HG02852 (cell line): ENCODE measurements at regions not wholly inside any gene's neighbourhood (a gene's known extent, or its start where the extent isn't known, plus 50 kb on each side); places are given as distances from the start of the nearest gene placed in this dataset.
"Not testable (repeated sequence)": the region's sequence is repeated elsewhere in the genome, so short reads cannot be mapped to it uniquely, and the experiment has no call there.

Experiments used
- ATAC-seq: cut with Tn5 transposase; IDR thresholded peaks from one replicate; pipeline ENCODE4 v1.9.1; 2021; ENCODE audit warnings: mild to moderate bottlenecking, moderate library complexity; ENCODE audit not compliant: unreplicated experiment

DNA sequence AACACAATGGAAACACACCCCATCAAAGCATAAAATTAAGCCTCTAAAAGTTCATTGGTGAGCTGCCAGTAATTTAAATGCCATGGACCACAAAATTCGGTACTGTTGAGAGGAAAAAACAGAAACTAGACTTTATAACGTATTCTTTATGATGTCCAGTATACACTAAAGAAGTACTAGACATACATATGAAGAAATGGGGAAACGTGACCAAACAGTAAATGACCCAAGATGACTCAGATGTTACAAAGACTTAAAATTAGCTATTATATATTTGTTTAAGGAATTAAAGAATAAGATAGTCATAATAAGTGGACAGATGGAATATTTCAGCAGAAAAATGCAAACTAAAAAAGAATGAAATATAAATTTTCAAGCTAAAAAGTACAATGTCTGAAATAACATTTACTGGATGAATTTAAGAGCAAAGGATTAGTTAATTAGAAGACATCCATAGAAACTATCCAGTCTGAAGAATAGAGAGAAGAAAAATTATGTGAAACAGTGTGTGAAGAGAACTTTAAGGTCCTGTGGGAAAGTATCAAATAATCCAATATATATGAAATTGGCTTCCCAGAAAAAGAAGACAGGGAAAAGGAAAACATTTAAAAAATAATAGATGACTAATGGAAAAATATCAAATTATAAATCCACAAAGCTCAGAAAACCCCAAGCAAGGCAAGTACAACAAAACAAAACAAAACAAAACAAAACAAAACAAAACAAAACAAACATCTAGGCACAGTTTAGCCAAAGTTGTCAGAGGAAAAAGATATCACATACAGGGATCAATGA, 69.4 kb downstream of the SAMD9 start:
- ATAC-seq = no peak

DNA sequence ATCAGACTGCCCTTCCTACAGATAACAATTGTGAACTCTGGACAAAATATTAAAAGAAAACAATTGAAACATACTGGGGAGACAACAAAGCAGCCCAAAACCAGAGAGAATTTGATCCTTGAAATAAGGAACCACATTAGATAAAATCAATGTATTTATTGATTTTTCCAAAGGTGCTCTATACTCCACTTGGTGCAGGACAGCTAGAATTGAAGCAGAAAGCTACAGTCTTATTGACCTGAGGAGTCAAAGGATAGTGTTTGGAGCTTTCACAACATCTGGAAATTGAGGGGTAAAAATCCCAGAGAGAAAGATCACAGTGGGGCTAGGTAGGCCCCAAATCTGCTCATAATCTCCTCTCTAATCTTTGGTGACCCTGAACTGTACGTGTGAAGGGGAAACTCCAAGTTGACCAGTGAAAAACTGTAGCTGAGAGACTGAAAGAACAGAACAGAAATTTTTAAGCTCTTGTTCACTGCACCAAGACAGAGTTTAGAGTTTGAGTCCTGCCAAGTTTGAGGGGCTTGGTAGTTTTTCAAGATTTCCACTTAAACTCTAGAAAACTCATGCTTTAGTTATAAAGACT, 70.2 kb downstream of the SAMD9 start:
- peak; percentile 71 for ATAC-seq

DNA sequence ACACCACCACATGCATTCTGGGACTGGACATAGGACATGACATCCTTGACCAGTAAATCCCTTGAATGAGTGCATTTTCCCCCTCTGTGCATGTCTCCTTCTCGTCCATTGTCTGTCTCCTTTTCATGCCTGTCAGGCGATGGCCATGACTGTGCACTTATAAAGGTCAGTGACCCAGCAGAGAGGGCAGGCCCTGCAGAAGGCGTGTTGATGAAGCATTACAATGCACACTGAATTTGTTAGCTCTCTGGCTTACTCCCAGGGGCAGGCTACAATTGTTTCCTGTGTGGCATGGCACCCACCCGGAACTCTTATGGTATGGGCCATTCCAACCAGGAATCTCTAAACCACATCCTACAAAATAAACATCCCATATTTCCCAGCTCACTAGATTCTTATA, 71.1 kb downstream of the SAMD9 start:
- no peak for ATAC-seq

DNA sequence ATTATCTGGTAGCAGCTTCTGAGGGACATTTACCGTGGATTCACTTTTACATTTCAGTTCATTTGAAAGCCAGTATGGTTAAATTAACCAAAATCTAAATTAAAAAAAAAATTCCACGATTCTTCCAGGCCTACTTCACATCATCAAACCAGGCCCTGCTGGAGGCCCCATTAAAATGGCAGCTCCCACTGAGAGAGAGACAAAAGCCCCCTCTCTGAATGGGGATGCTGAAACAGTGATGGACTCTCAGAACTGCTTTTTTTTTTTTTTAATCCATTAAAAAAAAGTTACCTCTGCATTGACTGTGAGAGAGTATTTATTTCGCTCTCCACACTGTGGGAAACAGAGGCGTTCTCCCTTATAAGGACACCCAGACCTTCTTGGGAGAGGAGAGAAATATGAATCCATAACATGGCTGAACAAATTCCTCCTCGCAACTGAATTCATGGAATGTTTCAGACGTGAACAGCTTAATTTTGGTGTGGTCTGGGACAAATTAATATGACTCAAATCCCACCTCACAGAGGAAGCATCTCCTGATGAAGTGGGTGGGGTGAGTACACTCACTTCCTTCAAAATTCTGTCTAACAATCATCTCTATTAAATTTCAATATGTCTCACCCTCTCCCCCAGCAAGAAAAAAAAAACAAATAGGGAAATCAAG, 73.5 kb downstream of the SAMD9 start:
- ATAC-seq = no peak

DNA sequence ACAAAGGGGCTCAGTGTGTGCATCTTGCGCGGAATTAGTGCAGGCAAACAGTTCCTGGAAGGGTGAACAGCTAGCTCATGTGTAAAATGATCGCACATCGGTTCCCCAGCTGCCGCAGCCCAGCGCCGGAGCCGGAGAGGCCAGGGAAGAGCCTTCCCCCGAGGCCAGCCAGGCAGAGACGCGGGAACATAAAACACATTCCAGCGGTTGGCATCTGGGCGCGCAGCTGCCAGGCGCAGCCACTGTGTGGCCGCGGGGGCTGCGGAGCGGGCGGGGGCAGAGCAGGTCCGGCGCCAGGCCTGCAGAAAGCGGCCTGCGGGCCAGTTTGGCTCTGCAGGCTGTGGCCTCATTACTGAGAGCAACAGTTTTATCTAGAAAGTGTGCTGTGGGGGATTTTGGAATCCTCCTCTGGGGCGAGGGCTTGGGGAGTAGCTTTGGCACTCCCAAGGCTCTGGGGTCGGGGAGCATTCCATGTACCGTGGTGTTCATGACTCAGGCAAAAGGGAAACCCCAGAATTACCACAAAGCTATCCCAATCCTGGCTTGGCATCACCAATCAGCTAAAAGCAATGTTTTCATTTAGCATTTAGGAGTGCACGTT, 74.3 kb downstream of the SAMD9 start:
- no peak for ATAC-seq

DNA sequence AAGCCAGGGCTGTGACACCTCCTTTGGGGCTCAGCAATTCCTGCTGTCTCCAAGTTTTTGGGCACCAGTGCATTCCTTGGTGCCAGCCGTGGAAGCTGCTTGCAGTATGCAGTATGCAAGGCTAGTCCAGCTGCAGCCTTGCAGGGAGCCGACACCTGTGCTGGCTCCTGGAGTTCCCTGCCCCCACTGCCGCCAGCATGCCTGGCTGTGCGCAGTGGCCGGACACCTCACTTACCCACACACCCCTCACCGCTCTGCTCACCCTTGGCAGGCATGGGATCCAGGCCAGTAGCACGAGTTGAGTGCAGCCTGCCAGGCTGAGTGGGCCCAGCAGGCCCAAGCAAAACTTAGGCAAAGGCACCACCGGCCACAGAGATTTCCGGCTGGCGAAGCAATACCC, 77.4 kb downstream of the SAMD9 start:
- no peak for ATAC-seq

DNA sequence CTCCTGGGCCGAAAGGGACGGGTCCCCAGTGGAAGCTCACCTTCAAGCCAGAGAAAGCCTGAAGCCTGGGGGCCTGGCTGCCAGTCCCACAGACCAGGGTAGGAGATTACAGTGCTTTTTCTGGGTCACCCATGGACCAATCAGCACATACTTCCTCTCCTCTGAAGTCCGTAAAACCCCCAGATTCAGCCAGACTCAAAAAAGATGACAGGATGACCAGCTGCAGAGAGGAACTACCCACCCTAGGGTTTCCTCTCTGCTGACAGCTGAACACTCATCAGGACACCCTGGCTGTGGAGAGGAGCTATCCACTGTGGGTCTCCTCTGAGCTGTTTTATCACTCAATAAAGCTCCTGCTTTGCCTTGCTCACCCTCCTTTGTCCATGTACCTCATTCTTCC, 78.0 kb downstream of the SAMD9 start:
- no peak for ATAC-seq

DNA sequence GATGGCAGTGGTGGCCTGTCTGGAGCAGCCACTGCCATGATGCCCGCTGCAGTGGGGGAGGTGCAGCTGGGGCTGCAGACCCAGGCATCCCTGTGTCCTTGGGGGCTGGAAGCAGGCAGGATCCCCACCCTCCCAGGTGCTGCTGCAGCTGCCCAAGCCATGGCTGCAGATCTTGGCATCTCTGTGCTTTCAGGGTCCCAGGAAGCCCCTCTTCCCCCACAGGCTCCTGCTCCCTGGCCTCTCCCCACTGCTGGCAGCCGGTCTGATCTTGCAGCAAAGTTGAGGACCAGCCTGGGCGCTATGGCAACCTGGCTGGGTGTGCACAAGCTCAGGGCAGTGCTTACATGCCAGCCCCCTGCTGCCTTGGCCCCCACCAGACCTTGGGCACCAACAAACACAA, 78.5 kb downstream of the SAMD9 start:
- no peak for ATAC-seq

DNA sequence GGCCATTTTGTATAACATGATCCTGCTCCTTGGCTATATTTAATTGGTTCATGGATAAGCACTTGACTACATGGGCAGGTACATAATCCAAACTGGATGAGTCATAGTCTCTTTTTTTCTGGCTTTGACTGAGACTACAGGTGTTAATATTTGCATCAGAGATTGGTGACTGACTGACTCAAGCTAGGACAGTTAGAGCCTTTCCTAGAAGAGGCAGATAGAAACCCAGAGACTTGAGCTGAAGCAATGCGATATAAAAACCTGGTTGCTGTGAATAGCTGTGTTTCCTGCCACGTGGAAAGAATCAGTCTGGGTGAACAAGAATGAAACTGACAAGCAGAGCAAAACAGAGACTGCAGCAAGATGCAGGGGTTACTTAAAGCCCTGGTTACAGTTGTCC, 81.0 kb downstream of the SAMD9 start:
- ATAC-seq = peak; percentile 94

DNA sequence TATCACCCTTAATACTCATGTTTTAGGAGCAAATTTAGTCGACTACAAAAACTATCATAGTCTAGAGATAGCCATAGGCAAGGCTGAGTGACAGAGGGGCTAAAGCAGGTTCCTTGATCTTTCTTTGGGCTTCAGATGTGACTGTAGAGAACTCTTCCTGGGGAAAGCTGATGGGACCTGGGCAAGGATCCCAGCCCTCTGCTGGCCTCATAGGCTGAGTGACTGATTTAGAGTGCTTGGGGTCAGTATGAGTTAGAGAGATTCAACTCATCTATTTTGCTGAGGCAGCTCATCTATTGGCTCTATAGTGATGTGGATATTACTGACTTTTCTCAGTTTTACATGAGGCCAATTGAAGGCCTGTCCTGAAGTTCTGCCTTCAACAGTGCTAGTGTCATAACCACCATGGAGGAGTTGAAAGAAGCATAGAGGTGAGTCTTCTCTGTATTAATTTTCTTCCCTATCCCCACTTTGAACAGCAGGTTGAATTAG, 81.6 kb downstream of the SAMD9 start:
- no peak for ATAC-seq

DNA sequence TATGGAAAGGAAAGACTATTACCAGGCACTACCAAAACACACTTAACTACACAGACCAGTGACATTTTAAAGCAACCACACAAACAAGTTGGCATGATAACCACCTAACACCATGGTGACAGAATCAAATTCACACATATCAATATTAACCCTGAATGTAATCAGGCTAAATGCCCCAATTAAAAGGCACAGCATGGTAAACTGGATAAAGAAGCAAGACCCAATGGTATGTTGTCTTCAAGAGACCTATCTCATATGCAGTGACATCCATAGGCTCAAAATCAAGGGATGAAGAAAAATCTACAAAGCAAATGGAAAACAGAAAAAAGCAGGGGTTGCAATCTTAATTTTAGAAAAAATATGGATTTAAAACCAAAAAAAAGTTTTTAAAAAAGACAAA, 86.0 kb downstream of the SAMD9 start:
- no peak for ATAC-seq

DNA sequence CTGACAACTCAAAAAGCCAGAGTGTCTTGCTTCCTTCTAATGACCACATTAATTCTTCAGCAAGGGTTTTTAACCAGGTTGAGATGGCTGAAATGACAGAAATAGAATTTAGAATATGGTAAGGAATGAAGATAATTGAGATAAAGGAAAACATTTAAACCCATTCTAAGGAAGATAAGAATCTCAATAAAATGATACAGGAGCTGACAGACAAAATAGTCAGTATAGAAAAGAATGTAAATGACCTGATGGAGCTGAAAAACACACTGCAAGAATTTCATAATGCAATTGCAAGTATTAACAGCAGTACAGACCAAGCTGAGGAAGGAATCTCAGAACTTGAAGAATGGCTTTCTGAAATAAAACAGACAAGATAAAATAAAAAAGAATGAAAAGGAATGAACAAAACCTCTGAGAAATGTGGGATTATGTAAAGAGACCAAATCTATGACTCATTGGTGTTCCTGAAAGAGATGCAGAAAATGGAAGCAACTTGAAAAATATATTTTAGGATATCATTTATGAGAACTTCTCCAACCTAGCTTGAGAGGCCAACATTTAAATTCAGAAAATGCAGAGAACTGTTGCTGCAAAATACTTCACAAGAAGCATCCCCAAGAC, 87.1 kb downstream of the SAMD9 start:
- ATAC-seq = no peak

DNA sequence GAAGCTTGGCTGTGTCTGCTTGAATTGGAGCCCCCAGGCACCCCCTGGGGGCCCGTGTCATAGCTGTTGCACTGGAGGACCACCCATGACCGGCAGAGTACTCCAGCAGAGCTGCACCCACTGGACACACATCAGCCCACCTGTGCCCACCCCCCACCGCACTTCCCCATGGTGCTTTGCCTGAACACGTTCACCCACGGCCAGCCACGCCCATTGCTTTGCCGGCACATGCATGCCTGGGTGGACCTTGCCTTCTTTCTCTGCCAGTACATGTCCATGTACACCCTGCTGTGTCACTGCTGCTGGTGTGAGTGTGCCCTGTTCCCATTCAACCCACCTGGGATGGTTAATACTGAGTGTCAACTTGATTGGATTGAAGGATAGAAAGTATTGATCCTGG, 88.7 kb downstream of the SAMD9 start:
- ATAC-seq = no peak

DNA sequence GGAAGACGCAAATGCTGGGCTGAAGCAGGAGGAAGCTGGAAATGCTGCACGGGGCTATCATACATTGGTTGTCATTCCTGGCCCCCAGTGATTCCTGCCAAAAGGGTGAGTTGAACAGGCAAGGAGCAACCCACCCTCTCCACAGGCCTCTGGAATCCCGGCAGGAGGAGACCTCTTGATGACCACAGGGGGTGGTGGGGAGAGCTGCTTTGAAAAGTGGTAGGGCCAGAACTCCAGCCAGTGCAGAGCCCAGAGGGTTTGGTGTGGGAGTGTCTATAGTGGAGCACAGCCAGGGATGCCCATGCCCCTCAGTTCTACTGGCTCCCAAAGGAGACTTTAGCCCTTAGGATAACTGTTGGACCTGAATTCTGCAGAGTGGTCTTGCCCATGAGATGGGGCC, 89.2 kb downstream of the SAMD9 start:
- no peak for ATAC-seq

DNA sequence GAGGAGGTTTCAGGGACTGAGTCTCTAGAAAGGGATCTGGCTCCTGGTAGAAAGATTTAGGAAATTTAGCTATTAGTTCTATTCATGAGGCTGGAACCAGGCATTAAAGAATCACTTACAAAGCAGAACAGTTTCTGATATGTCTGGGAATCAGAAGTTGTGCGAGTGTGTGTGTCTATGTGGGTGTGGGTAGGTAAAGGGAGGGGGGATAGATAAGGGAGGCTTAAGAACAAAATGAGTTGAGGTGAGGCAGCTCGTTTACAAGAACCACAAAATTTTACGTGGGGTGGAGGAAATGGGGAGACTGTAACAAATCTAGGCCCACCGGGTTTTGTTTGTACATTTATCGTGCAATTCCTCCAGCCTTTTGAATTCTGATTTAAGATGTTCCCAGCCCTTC, 90.7 kb downstream of the SAMD9 start:
- ATAC-seq = no peak

DNA sequence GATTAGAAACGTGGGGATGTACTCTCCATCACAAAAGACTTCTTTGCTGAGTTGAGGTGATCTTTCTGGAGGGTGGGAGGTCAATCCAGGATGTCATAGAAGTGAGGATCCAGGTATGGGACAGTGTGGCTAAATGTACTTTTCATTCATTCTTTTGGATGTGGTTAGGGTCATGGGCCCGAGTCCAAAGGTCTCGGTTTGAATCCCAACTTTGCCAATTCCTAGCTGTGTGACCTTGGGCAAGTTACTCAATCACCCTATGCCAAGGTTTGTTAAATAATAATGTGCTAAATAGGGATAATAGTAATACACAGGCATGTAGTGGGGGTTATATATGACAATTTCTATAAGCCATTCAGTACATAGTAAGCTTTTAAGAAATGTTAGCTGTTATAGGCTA, 91.4 kb downstream of the SAMD9 start:
- ATAC-seq = no peak

DNA sequence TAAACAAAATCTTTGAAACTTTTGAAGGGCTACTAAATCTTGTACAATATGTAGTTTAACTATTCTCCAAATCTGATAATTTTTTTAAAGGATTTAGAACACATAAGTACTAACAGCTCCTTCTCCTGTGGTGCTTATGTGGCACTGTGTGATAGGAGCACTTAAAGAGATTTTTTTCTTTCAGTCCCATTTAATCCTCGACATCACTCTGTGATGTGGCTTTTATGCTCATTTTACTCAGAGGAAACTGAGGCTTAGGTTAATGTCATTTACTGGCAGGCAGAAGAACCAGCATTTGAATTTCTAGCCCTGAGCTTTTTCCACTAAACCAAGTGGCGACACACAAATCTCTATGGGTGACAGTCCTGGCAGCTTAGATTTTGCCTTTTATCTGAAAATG, 92.4 kb downstream of the SAMD9 start:
- no peak for ATAC-seq

DNA sequence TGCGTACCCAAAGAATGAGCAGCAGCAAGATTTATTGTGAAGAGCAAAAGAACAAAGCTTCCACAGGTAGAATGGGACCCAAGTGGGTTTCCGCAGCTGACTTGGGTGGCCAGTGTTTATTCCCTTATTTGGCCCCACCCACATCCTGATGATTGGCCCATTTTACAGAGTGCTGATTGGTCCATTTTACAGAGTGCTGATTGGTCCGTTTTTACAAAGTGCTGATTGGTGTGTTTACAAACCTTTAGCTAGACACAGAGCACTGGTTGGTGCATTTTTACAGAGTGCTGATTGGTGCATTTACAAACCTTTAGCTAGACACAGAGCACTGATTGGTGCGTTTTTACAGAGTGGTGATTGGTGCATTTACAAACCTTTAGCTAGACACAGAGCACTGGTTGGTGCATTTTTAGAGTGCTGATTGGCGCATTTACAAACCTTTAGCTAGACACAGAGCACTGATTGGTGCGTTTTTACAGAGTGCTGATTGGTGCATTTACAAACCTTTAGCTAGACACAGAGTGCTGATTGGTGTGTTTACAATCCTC, 94.8 kb downstream of the SAMD9 start:
- not testable (repeated sequence) for ATAC-seq

DNA sequence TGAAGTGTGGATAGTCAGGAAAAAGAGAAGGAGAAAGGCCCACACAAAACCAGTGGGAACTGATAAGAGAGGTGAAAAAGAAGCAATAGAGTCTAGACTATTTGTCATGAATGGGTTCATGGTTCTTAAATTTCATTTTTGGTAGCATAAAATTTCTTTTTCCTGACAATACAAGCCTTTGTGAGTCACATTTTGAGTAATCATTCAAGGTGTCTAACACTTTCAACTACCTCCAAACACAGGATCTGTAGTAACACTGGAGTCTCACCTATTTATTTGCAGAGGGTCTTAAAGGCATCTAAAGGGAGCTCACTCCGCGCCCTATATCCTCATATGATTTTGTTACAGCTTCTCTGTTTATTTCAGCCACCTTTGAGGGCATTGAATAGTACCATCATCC, 96.0 kb downstream of the SAMD9 start:
- ATAC-seq = no peak

DNA sequence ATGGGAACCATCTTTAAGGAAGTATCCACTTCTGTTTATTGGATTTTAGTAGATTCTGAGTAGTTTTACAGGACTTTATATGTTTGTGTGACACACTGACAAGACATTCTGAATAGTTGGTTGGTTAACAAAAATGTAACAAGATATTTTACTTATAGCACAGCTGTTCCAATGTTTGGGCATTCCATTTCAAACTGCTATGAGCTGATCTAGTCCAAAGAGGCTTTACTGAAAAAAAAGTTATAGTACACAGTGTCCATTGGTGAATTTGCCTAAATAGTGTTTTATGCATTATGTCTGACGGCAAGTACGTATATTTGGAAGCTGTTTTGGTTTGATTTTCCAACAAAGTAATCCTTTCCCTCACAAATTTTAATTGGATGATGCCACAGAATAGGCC, 99.1 kb downstream of the SAMD9 start:
- no peak for ATAC-seq
